HG02678 (cell line): ENCODE measurements at regions not wholly inside any gene's neighbourhood (a gene's known extent, or its start where the extent isn't known, plus 50 kb on each side); places are given as distances from the start of the nearest gene placed in this dataset.
"Not testable (repeated sequence)": the region's sequence is repeated elsewhere in the genome, so short reads cannot be mapped to it uniquely, and the experiment has no call there.

ENCODE experiments used
- ATAC-seq: cut with Tn5 transposase; IDR thresholded peaks from one replicate; pipeline ENCODE4 v1.9.1; 2021; ENCODE audit warnings: mild to moderate bottlenecking, moderate library complexity; ENCODE audit not compliant: unreplicated experiment

DNA sequence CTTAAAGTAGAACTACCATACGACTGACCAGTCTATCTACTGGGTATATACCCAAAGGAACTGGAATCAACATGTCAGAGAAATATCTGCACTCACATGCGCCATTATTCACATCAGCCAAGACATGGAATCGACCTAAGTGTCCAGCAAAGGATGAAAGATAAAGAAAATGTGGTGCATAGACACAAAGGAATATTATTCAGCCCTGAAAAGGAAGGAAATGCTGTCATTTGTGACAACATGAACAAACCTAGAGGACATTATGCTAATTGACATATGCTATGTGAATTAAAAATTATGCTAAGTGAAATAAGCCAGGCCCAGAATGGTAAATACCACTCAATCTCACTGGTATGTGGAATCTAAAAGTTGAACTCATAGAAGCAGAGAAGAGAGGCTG, 123.7 kb downstream of the KLF6 start:
- no peak for ATAC-seq

- no peak for ATAC-seq
Observed at GRCh38 chr10:3660753-3661152, 124.3 kb downstream of the KLF6 start.

- no peak for ATAC-seq
Observed at GRCh38 chr10:3659203-3659917, 125.6 kb downstream of the KLF6 start.

GRCh38 chr10:3658766-3659165, 126.2 kb downstream of the KLF6 start:
- ATAC-seq = no peak

DNA sequence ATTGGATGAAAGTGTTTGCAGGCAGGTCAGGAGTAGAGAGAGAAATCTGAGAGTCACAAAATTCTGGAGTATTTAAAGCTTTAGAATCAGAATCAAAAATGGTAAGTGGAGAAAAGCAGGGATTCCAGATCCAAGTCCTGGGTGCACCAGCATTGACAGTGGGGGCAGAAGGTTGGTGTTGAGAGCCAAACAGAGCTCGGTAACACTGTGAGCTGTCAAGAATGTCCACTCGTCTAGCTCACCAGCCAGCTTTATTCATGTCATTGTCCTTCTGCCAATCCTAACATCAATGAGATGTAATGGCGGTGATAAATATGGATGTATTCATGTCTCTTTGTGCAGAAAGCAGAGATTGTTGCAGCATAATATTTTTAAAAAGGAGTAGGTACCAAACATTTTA, 128.8 kb downstream of the KLF6 start:
- no peak for ATAC-seq

DNA sequence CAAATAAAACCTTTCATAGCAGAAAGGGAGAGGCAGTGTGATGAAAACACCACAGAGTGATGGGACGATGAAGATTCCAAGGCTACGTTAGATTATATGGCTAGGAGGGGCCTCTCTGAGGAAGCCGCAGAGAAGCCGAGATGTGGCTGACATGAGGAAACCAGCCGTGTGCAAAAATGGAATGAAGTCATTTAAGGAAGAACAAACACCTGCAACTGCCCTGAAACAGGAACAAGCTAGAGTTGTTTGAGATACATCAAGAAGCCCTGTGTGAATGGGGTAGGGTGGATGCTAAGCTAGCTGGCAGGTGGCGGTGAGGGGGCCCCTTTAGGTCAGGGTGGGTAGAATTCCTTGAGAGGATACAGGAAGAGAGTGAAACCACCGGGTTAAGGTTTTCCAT, 129.5 kb downstream of the KLF6 start:
- no peak for ATAC-seq

DNA sequence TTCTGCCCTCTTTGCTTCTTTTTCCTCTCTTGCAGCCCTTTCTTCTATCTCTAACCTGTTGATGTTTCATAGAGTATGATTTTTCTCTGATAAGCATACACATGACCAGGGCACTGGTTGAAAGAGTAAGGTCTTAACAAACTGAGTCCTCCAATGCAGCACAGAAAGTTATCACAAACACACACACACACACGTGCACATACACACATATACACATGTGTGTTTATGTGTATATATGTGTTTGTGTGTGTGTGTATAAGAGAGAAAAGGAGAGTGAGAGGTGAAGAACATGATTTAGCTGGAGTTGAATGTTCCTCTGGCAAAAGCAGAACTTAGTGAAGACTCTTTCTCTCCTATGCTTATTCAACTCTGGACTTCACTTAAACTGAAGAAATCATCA, 130.0 kb downstream of the KLF6 start:
- no peak for ATAC-seq

- ATAC-seq = no peak
Observed at GRCh38 chr10:3654496-3654895, 130.5 kb downstream of the KLF6 start.

GRCh38 chr10:3653303-3653702, 131.7 kb downstream of the KLF6 start:
- not testable (repeated sequence) for ATAC-seq

- no peak for ATAC-seq
Observed at GRCh38 chr10:3652886-3653285, 132.1 kb downstream of the KLF6 start.

DNA sequence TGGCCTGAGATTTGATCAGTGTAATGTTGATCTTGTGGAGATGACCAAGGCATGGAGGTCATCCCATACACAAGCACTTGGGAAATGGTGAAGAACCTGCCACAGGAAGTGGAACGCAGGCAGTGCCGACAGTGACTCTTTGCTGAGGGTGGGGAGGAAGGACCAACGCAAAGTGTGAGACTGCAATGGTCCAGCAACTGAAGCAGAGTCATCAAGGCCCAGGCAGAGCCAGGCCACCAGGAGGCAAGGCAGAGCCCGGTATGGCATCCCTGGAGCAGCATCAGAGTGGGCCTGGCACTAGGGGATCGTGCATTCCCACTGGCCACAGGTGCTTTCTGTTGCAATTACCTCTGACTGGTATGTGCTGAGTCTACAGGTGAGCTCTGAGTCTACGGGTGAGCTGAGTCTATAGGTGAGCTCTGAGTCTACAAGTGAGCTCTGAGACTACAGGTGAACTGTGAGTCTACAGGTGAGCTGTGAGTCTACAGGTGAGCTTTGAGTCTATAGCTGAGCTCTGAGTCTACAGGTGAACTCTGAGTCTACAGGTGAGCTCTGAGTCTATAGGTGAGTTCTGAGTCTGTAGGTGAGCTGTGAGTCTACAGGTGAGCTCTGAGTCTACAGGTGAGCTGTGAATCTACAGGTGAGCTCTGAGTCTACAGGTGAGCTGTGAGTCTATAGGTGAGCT, 132.9 kb downstream of the KLF6 start:
- ATAC-seq = no peak

- no peak for ATAC-seq
Observed at GRCh38 chr10:3648576-3648975, 136.4 kb downstream of the KLF6 start.

GRCh38 chr10:3648170-3648569, 136.8 kb downstream of the KLF6 start:
- no peak for ATAC-seq

GRCh38 chr10:3647074-3647473, 137.9 kb downstream of the KLF6 start:
- ATAC-seq = no peak

GRCh38 chr10:3645406-3645805, 139.6 kb downstream of the KLF6 start:
- no peak for ATAC-seq

DNA sequence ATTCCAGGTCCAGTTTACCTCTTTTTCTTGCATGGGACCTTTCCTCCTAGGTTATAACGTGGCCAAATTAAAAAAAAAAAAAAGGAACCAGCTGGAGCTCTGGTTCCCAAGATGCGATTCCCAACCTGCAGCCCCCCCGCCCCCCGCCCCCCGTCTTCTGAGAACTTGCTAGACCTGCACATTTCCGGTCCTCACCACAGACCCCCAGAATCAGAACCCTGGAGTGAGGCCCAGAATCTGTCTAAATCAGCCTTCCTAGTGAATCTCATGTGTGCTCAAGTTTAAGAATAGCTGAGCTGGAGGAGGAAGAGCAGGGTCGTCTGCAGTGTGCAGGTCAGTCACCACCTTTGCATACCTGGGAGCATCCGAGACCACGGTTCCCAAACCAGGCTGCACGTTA, 144.2 kb downstream of the KLF6 start:
- no peak for ATAC-seq

DNA sequence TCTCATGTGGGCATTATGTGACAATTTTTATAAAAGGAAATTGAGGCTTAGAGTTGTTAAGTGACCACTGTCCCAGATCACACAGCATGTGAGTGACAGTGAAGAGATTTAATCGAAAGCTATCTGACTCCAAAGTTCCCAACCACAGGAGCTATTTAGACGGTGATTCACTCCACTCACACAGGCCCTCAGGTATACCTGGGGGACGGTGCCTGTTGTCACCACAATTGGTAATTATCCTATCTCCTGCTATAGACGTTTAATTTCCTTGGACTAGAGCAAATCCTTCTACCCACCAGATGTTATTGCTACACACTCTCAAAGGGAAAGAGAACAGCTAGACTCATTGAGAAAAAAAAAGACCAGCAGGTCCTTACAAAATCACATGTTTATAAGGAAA, 145.5 kb downstream of the KLF6 start:
- no peak for ATAC-seq

DNA sequence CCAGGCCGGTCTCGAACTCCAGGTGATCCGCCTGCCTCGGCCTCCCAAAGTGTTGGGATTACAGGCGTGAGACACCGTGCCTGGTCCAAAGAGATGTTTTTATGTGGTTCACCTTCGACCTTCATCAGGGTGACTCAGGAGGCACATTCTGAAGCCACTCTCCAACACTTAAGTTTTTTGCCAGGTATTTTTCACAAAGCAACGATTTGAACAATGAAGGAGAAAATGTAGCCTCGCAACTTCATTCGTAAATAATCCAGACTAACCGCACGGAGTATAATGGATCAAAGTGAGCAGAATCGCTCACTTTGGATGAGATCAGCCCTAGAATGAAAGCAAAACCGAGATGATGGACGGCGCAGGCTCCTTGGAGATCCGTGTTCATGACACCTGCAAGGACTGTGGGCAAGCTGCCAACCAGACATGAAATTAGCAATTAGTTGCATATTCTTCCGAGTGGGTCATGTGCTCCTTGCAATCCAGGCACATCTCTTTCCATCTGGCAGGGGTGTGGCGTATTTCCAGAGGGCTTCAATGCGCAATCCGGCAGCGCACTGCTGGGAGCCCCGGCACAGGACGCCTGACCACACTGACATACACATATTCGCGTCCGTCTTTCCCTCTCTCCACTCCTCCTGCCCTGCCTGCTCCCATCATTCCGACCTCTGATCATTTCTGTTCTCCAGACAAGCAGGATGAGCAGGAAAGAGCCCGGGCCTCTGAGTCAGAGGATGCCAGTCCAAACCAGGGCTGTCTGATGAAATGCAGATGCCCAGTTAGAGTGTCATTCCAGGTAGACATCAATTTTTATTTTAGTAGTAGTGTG, 148.4 kb downstream of the KLF6 start:
- no peak for ATAC-seq

- no peak for ATAC-seq
Observed at GRCh38 chr10:3635697-3636096, 149.3 kb downstream of the KLF6 start.

DNA sequence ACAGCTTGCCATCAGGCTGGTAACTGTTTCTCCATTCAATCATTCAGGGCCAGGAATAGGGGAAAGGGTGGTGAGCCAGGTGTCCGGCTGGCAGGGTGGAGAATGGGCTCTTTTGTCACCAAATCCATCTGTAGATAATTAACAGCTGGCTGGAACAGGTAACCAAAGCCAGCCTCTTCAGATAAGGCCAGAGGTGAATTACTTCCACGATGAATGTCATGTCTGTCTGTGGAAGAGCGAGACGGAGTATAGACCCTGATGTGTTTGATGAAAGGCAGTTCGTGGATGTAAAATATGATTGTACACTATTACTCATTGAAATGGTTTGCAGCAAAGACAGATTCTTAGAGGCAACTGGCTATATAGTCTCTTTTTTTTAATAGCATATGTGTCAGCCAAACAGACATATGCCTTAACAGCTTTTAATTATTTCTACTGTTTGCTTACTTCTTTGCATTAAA, 149.8 kb downstream of the KLF6 start:
- ATAC-seq = no peak

DNA sequence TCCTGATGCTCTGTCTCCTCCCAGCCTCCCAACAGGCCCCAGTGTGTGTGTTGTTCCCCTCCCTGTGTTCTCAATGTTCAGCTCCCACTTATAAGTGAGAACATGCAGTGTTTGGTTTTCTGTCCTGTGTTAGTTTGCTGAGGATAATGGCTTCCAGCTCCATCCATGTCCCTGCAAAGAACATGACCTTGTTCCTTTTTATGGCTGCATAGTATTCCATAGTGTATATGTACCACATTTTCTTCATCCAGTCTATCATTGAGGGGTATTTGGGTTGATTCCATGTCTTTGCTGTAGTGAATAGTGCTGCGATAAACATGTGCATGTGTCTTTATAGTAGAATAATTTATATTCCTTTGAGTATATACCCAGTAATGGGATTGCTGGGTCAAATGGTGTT, 150.4 kb downstream of the KLF6 start:
- ATAC-seq = not testable (repeated sequence)
